HG02885 (cell line): ENCODE measurements at regions not wholly inside any gene's neighbourhood (a gene's known extent, or its start where the extent isn't known, plus 50 kb on each side); places are given as distances from the start of the nearest gene placed in this dataset.
"Not testable (repeated sequence)": the region's sequence is repeated elsewhere in the genome, so short reads cannot be mapped to it uniquely, and the experiment has no call there.

Experiments
- ATAC-seq: cut with Tn5 transposase; IDR thresholded peaks from one replicate; pipeline ENCODE4 v1.9.1; 2021; ENCODE audit warnings: mild to moderate bottlenecking; ENCODE audit not compliant: unreplicated experiment, poor library complexity

GRCh38 chr5:36521219-36521618 is 85.2 kb upstream of the SLC1A3 start:
- ATAC-seq, result no peak

GRCh38 chr5:36521838-36522745 is 84.3 kb upstream of the SLC1A3 start:
- ATAC-seq, result no peak

- ATAC-seq, result no peak
Observed at GRCh38 chr5:36522746-36523065, 83.7 kb upstream of the SLC1A3 start.

GRCh38 chr5:36523450-36523849 is 83.0 kb upstream of the SLC1A3 start:
- ATAC-seq, result no peak

- no peak for ATAC-seq
Observed at GRCh38 chr5:36523926-36524325, 82.5 kb upstream of the SLC1A3 start.

- no peak for ATAC-seq
Observed at GRCh38 chr5:36526537-36526936, 79.9 kb upstream of the SLC1A3 start.

- no peak for ATAC-seq
Observed at GRCh38 chr5:36528588-36528987, 77.8 kb upstream of the SLC1A3 start.

GRCh38 chr5:36529142-36529541 is 77.3 kb upstream of the SLC1A3 start:
- no peak for ATAC-seq

- no peak for ATAC-seq
Observed at GRCh38 chr5:36530215-36530614, 76.2 kb upstream of the SLC1A3 start.

GRCh38 chr5:36531401-36531800 is 75.0 kb upstream of the SLC1A3 start:
- no peak for ATAC-seq

GRCh38 chr5:36535378-36535777 is 71.0 kb upstream of the SLC1A3 start:
- no peak for ATAC-seq

GRCh38 chr5:36535859-36536615 is 70.4 kb upstream of the SLC1A3 start:
- ATAC-seq, result no peak

- ATAC-seq, result no peak
Observed at GRCh38 chr5:36536616-36537005, 69.8 kb upstream of the SLC1A3 start.

- no peak for ATAC-seq
Observed at GRCh38 chr5:36537724-36538123, 68.7 kb upstream of the SLC1A3 start.

GRCh38 chr5:36552651-36553393 is 53.6 kb upstream of the SLC1A3 start:
- ATAC-seq, result no peak

GRCh38 chr5:36555035-36555434 is 51.4 kb upstream of the SLC1A3 start:
- not testable (repeated sequence) for ATAC-seq
